HG02610 (cell line): ENCODE measurements at regions not wholly inside any gene's neighbourhood (a gene's known extent, or its start where the extent isn't known, plus 50 kb on each side); places are given as distances from the start of the nearest gene placed in this dataset.

Experiments used
- ATAC-seq: cut with Tn5 transposase; IDR thresholded peaks from one replicate; pipeline ENCODE4 v1.9.1; 2021; ENCODE audit warnings: mild to moderate bottlenecking, moderate library complexity; ENCODE audit not compliant: unreplicated experiment

DNA sequence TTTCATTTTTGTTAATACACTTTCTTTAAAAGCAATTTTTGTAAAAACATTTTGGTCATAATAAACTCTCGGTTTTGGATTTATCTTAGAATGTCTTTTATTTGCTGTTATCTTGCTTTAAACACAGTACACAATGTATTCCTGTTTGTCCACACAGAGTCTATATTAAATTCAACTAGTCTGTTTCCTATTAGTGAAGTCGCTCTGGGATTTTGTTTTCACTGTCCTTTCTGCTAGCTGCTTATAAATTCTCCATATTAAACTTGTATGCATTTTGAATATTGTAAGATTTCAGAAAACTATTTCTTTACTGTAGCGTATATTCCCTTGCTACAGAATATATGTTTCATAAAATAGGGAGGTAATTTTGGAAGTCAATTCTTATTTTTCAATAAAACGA, 630.2 kb downstream of the HDGFL1 start:
- ATAC-seq, result no peak

- ATAC-seq, result no peak
These were observed 631.6 kb downstream of the HDGFL1 start for GRCh38 chr6:23200946-23201345.

DNA sequence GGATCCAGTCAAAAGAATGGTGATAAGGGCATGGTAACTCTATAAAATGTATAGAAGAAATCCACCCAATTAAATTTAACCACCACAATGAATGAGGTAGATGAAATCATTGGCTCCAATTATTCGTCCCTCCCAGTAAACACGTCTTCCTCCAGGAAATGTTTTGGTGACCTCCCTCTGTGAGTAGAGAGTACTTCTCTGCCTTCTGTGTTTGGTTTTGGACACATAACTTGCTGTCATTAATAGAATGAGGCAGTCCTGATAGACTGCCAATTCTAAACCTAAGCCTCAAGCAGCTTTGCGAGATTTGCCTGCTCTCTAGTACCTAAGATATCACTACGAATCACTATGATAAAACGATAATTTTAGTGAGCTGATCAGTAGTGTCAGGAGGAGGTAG, 632.8 kb downstream of the HDGFL1 start:
- no peak for ATAC-seq

DNA sequence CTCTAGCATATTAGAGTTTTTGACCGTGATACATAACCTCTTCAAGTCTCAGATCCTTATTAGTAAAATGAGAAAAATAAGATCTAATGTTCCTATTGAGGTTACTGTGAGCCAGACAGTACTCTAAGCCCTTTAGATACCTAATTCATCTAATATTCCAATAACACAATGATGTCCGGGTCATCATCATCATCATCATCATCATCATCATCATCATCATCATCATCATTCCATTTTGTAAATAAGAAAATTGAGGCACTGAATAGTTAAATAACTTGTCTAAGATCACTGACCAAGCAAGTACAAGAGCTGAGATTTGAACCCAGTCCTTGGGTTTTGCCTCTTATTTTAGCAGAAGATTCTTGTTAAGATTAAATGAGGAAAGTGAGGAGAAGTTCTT, 643.0 kb downstream of the HDGFL1 start:
- no peak for ATAC-seq

DNA sequence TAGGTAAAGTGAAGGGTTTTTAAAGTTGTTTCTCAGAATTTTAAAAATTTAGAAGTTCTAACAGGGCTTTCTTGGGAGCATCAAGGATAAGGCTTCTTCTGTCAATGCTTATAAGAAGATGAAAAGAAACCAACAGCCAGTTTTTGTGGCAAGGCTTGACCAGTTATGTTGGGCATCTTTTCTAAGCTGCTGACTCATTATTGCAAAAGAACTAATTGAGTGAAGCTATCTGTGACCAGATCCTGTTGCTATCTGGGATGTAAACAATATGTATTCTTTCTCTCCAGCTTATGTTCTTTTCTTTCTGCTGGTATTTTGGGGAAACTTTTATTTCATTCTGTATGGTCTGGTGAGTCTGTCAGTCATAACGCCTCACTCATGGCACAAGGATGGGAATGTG, 643.8 kb downstream of the HDGFL1 start:
- ATAC-seq, result no peak

DNA sequence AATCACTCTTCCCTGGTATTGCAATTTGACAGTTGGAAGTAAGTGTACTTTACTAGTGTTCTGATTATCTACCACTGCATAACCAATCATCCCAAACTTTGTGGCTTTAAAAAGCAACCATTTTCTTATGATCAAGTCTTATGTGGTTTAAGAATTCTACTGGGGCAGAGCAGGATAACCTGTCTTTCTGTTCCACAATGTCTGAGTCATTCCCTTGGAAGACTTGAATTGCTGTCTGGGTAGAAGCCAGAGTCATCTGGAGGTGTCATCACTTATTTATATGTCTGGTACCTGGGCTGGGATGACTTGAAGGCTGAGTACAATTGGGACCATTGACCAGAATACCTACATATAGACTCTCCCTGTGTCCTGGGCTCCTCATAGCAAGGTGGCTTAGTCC, 644.3 kb downstream of the HDGFL1 start:
- no peak for ATAC-seq

GRCh38 chr6:23218751-23219150, 649.4 kb downstream of the HDGFL1 start:
- no peak for ATAC-seq

DNA sequence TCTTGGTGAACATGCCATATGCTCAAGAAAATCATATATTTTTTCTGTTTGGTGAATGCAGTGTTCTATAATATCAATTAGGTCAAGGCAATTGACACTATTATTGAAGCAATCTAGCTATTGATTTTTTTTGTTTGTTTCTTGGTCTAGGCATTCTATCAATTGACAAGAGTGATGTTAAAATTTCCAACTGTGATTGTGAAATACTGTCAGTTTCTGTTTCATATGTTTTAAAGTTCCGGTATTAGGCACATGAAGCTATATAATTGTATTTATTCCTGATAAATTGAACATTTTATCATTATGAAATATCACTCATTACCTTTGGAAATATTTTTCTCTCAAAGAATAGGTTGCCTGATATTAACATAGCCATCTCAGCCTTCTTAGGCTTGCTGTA, 653.4 kb downstream of the HDGFL1 start:
- no peak for ATAC-seq

DNA sequence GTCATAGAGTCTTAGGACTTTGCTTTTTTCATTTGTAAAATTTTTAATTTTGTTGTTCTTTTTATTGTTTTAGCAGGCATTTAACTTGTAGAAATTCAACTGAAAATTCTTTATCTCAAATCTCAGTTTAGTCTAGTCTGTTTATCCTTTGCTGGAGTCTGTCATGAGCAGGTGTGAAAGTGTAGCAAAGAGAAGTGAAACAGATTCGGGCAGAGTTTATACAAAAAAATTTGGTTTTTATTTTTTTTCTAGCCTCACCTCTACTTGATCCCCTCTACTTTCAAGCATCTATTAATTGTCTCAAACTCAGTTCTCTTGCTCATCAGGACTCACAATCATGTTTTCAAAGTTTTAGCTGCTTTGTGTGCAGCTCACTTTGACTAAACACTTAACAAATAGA, 655.2 kb downstream of the HDGFL1 start:
- no peak for ATAC-seq

DNA sequence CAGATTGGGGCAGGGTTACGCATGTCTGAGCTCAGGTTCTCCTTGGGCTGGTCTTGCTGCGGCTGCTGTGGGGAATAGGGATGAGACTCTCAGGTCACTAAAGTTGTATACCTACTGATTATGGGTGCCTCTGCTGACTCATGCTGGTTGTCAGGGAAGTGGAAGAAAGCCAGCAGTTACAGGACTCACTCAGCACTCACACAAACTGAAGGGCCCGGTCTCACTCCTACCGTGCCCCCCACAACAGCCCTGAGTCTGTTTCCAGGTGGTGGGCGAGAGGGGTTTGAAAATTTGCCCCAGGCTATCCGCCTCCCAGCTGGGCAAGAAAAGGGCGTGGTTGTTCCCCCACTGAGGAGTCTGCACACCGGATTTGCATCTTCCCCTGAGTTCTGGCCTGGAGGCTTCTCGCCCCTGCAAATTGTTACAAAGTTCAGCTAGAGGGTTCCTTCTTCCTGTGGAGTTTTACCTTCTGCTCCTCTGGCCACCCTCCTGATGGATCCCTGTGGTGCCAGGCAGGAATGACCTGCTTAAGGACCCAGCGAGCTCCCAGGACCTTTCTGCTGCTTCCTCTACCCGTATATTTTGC, 659.2 kb downstream of the HDGFL1 start:
- no peak for ATAC-seq

GRCh38 chr6:23243854-23244253, 674.5 kb downstream of the HDGFL1 start:
- no peak for ATAC-seq

DNA sequence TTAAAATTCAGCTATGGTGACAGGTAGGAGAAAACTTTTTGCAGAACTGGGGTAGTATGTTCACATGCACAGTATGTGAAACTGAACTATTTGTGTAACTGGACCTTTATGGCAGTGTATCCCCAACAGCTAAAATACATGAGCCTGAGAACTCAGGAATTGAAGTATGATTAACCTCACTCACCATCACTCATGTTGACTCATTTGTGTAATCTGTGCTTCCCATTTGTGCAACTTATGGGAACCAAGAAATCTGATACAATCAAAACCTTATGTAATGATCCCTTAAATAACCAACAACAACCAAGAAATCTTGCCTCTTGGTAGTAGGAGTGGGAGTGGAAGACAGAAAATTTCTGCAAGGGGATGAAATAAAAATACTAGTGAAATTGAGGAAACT, 674.9 kb downstream of the HDGFL1 start:
- ATAC-seq, result no peak

- ATAC-seq, result no peak
These were observed 676.2 kb downstream of the HDGFL1 start for GRCh38 chr6:23245572-23245971.

DNA sequence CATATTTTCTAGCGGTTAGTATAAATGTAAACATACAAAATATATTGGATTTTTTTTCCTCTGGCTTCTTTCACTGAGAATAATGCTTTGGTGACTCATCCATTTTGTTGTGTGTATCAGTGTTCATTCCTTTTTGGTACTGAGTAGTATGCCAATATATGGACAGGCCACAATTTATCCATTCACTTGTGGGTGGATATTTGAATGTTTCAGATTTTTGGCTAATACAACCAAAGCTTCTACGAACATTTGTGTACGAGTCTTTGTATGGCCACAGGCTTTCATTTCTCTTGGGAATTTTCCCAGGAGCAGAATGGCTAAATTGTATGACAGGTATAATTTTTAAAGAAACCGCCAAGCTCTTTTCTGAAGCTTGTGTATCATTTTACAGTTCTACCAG, 677.5 kb downstream of the HDGFL1 start:
- no peak for ATAC-seq

DNA sequence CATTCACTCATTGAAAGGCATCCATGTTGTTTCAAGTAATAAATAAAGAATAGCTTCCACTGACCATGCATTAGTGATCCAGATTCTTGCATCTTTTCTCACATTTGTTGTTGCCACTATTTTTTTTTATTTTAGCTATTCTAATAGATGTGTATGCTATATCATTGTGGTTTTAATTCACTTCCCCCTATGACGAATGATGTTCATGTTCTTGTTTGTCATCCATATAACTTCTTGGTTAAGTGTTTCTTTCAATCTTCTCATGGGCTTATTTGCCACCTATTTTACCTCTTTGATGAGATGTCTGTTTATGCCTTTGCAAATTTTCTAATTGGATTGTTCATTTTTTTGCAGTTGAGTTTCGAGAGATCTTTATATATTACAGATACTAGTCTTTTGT, 681.2 kb downstream of the HDGFL1 start:
- ATAC-seq, result no peak

DNA sequence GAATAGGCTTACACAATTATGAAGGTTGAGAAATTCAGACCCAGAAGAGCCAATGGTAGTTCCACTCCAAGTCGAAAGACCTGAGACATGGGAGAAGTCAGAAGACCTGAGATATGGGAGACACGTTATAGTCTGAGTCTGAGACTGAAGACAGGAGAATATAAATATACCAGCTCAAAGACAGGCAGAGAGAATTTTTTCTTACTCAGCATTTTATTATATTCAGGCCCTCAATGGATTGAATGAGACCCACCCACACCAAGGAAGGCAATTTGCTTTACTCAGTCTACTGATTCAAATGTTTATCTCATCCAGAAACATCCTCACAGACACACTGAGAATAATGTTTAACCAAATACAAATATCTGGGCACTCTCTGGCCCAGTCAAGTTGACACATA, 693.5 kb downstream of the HDGFL1 start:
- ATAC-seq, result no peak

DNA sequence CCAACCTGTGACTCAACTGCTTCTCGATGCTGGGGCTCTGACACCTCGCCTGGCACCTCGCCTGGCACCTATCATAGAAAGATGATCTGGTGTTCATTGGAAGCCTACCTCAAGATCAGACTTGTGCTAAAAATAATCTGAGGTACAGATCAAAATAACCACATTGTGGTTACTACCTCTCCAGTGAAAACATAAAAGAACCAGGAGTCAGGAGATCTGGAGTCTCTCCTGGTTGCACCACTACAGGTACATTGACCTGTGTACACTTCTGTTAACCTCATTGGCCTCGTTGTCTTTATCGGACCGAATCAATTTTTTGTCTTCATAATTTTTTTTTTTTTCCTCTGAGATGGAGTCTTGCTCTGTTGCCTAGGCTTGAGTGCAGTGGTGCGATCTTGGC, 695.9 kb downstream of the HDGFL1 start:
- no peak for ATAC-seq

GRCh38 chr6:23266536-23266935, 697.2 kb downstream of the HDGFL1 start:
- ATAC-seq, result no peak

GRCh38 chr6:23267651-23268050, 698.3 kb downstream of the HDGFL1 start:
- no peak for ATAC-seq

GRCh38 chr6:23268348-23268747, 699.0 kb downstream of the HDGFL1 start:
- no peak for ATAC-seq

GRCh38 chr6:23269436-23269835, 700.1 kb downstream of the HDGFL1 start:
- no peak for ATAC-seq

- no peak for ATAC-seq
These were observed 703.2 kb downstream of the HDGFL1 start for GRCh38 chr6:23272536-23272935.

GRCh38 chr6:23277521-23278179, 708.3 kb downstream of the HDGFL1 start:
- no peak for ATAC-seq
